ENCODE measurements at regions not wholly inside any gene's neighbourhood (a gene's known extent, or its start where the extent isn't known, plus 50 kb on each side); places are given as distances from the start of the nearest gene placed in this dataset.

DNA sequence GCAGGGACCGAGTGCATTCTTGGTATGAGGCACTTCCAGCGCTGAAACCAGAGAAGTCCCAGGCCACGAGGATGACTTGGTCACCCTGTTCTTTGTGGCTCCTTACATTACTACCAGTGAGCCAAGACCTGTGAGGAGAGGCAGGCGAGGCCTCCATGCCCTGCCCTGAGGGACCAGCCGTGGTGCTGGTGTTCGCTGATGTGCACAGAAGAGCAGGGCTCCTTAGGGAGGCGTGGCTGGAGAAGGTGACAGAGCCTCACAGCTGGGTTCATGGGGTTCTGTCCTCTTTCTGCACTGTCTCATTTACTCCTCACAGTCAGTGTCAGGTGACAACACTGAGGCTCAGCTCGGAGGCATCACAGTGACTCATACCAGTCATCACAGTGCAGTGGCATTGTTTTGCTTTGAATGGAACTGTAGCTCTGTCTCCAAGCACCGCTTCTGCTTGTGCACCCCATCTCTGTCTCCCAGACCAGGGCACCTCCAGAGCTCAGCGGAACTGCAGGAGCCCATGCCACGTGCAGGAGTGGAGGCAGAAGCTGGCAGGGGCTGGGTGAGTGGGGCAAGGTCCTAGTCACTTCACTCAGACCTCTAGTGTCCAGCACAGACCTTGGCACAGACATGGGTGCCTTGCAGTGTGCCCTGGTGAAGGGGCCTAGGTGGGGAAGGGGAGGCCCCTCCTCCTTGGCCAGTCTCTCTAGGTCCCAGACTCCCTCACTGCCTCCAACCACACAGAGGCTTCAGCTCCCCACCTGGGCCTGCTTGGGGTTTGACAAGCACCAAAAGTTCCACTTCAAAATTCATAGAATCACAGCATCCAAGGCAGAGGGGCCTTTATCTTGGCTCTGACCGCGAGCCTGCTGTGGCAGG, 310.9 kb downstream of the MATN1 start:
- TF ChIP-seq CTCF (IDR thresholded peaks at IDR 0.05) (no peak), POLR2AphosphoS5 (IDR thresholded peaks at IDR 0.05) (no peak), POLR2A (IDR thresholded peaks at IDR 0.05) (no peak)
